MCF 10A (cell line): ENCODE measurements at regions not wholly inside any gene's neighbourhood (a gene's known extent, or its start where the extent isn't known, plus 50 kb on each side); places are given as distances from the start of the nearest gene placed in this dataset.

Experiments used
- BruUV-seq: library from RNA; stranded (reverse); fragments of 400-500 nt; replicated peaks from 2 replicates; lab custom pipeline; 2021; lab: Mats Ljungman, UMichigan
- CTCF ChIA-PET: fragments of 300-600 bp; sonication (Branson Sonifier 250); formaldehyde crosslinking; extraction: SDS; loops from one replicate; lab custom pipeline; 2021; ENCODE audit warnings: antibody characterized with exemption, inconsistent platforms; lab: Yijun Ruan, JAX
- POLR2A ChIA-PET: fragments of 300-600, 350-650 bp; sonication (Branson Sonifier 250); formaldehyde crosslinking; extraction: SDS; loops from one replicate; lab custom pipeline; 2020; ENCODE audit warnings: antibody characterized with exemption, inconsistent platforms; lab: Yijun Ruan, JAX
- DNase-seq: peaks from one replicate; pipeline ENCODE4 v3.0.0-alpha.2; 2018; ENCODE audit not compliant: unreplicated experiment
- H3K27ac Mint-ChIP-seq: one replicate; pipeline ENCODE4 v1.8.0; 2022; ENCODE audit warnings: mild to moderate bottlenecking, low read depth, mixed read lengths; ENCODE audit not compliant: unreplicated experiment
- H3K27me3 Mint-ChIP-seq: one replicate; pipeline ENCODE4 v1.8.0; 2022; ENCODE audit warnings: mixed read lengths; ENCODE audit not compliant: insufficient read depth, unreplicated experiment
- H3K36me3 Mint-ChIP-seq: one replicate; pipeline ENCODE4 v1.8.0; 2022; ENCODE audit warnings: mild to moderate bottlenecking, moderate library complexity, mixed read lengths; ENCODE audit not compliant: insufficient read depth, unreplicated experiment
- H3K4me1 Mint-ChIP-seq: one replicate; pipeline ENCODE4 v1.8.0; 2022; ENCODE audit warnings: mixed read lengths; ENCODE audit not compliant: insufficient read depth, unreplicated experiment
- H3K4me3 Mint-ChIP-seq: one replicate; pipeline ENCODE4 v1.8.0; 2022; ENCODE audit warnings: mild to moderate bottlenecking, moderate library complexity, mixed read lengths; ENCODE audit not compliant: unreplicated experiment
- H3K9me3 Mint-ChIP-seq: one replicate; pipeline ENCODE4 v1.8.0; 2022; ENCODE audit warnings: mixed read lengths; ENCODE audit not compliant: unreplicated experiment
- intact Hi-C: fragments of 100-400 bp; cut with micrococcal nuclease; formaldehyde crosslinking; loops from 2 replicates; pipeline ENCODE4 v1.14.1; 2022
- TF ChIP-seq, protein P1 (sequence below): fragments of 200-600 bp; IDR thresholded peaks from one replicate; pipeline ENCODE4 v1.8.0; 2022; ENCODE audit warnings: antibody characterized with exemption, mild to moderate bottlenecking; ENCODE audit not compliant: unreplicated experiment

DNA sequence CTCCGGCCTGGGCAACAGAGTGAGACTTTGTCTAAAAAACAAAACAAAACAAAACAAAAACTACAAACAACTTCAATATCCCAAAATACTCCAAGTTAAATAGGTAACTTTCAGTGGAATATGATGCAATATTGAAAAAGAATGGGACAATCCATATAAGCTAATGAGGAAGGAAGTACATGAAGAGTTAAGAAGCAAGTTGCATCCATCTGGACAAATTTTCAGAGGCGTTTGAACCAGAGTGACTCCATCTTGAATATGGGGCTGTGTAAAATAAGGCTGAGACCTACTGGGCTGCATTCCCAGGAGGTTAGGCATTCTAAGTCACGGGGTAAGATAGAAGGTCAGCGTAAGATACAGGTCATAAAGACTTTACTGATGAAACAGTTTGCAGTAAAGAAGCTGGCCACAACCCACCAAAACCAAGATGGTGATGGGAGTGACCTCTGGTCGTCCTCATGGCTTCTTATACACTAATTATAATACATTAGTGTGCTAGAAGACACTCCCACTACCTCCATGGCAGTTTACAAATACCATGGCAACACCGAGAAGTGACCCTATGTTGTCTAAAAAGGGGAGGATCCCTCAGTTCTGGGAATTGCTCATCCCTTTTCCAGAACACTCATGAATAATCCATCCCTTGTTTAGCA, 58.1 kb upstream of the LCTL start:
- CTCF ChIA-PET = interaction anchor here (0.6 to 0.9 kb wide), 3 partner anchors 20 to 229 kb away, joined by 3 read pairs; no protein-coding TSS in a partner anchor
- intact Hi-C loops = no loop called here
- Mint-ChIP-seq H3K9me3 (no peaks in the 10 kb centered on the region), H3K36me3 (no peaks in the 10 kb centered on the region), H3K27ac (no peak overlapping the region), H3K4me3 (no peak overlapping the region), H3K4me1 (no peaks in the 10 kb centered on the region), H3K27me3 (no peaks in the 10 kb centered on the region)
- POLR2A ChIA-PET = no interaction called here
- BruUV-seq = no TSS peak
- TF ChIP-seq, protein P1, sequence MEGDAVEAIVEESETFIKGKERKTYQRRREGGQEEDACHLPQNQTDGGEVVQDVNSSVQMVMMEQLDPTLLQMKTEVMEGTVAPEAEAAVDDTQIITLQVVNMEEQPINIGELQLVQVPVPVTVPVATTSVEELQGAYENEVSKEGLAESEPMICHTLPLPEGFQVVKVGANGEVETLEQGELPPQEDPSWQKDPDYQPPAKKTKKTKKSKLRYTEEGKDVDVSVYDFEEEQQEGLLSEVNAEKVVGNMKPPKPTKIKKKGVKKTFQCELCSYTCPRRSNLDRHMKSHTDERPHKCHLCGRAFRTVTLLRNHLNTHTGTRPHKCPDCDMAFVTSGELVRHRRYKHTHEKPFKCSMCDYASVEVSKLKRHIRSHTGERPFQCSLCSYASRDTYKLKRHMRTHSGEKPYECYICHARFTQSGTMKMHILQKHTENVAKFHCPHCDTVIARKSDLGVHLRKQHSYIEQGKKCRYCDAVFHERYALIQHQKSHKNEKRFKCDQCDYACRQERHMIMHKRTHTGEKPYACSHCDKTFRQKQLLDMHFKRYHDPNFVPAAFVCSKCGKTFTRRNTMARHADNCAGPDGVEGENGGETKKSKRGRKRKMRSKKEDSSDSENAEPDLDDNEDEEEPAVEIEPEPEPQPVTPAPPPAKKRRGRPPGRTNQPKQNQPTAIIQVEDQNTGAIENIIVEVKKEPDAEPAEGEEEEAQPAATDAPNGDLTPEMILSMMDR = no peak
- no peak for DNase-seq

GRCh38 chr15:66625531-66625930, 59.7 kb upstream of the LCTL start:
- Mint-ChIP-seq H3K27ac (no peak overlapping the region), H3K27me3 (no peaks in the 10 kb centered on the region), H3K4me3 (no peak overlapping the region), H3K9me3 (no peaks in the 10 kb centered on the region), H3K36me3 (no peaks in the 10 kb centered on the region), H3K4me1 (no peaks in the 10 kb centered on the region)
- DNase-seq = no peak
- no TSS peak for BruUV-seq
- TF ChIP-seq, protein P1 = no peak
- ChIA-PET CTCF (interaction anchor here (0.9 kb wide), 1 partner anchor 8 kb away, joined by 4 read pairs; no protein-coding TSS in a partner anchor), POLR2A (no interaction called here)
- intact Hi-C loops = no loop called here

- no peaks in the 10 kb centered on the region for H3K36me3 Mint-ChIP-seq
- no peaks in the 10 kb centered on the region for H3K4me1 Mint-ChIP-seq
- H3K27me3 Mint-ChIP-seq = no peaks in the 10 kb centered on the region
- ChIA-PET POLR2A (no interaction called here), CTCF (interaction anchor here (0.6 to 0.9 kb wide), 2 partner anchors 9 to 13 kb away, joined by 3 to 4 read pairs; no protein-coding TSS in a partner anchor)
- BruUV-seq = no TSS peak
- no peak overlapping the region for H3K27ac Mint-ChIP-seq
- no peak overlapping the region for H3K4me3 Mint-ChIP-seq
- TF ChIP-seq, protein P1 = no peak
- intact Hi-C loops = no loop called here
- no peak for DNase-seq
- no peaks in the 10 kb centered on the region for H3K9me3 Mint-ChIP-seq
Measured at GRCh38 chr15:66625974-66626373, 60.2 kb upstream of the LCTL start.

- no peak overlapping the region for H3K4me3 Mint-ChIP-seq
- no peaks in the 10 kb centered on the region for H3K9me3 Mint-ChIP-seq
- BruUV-seq = no TSS peak
- H3K27me3 Mint-ChIP-seq = no peaks in the 10 kb centered on the region
- no peak overlapping the region for H3K27ac Mint-ChIP-seq
- no peak for DNase-seq
- CTCF ChIA-PET = interaction anchor here (0.6 to 0.8 kb wide), 2 partner anchors 10 to 217 kb away, joined by 3 to 4 read pairs; no protein-coding TSS in a partner anchor
- no peaks in the 10 kb centered on the region for H3K36me3 Mint-ChIP-seq
- TF ChIP-seq, protein P1 = no peak
- POLR2A ChIA-PET = interaction anchor here (0.7 to 0.8 kb wide), 2 partner anchors 10 to 94 kb away, joined by 3 to 4 read pairs; no protein-coding TSS in a partner anchor
- no peaks in the 10 kb centered on the region for H3K4me1 Mint-ChIP-seq
- intact Hi-C loops = no loop called here
Measured at GRCh38 chr15:66628976-66629723, 63.4 kb upstream of the LCTL start.
